Natural killer cell treated with Interleukin-12 subunit alpha and Interleukin-12 subunit beta and Interleukin-15 and Interleukin-18, amount 100 ng/mL, for 72 hours (primary cell): ENCODE measurements at regions not wholly inside any gene's neighbourhood (a gene's known extent, or its start where the extent isn't known, plus 50 kb on each side); places are given as distances from the start of the nearest gene placed in this dataset.
"Not testable (repeated sequence)": the region's sequence is repeated elsewhere in the genome, so short reads cannot be mapped to it uniquely, and the experiment has no call there.

Experiments
- ATAC-seq, 2 donors: fragments of 150-1000 bp; cut with Tn5 transposase in 1 of 2; sonication (Bioruptor Pico), chemical (Tn5 transposase) in 1 of 2; 2 replicates each; pipeline ENCODE4 v1.10.0; 2021
- DNase-seq: peaks from one replicate; pipeline ENCODE4 v3.0.0; 2022; ENCODE audit warnings: low spot score
- H3K27ac Mint-ChIP-seq, 2 donors: 1 replicate in 1 of 2; 2 replicates in 1 of 2; pipeline ENCODE4 v1.8.0; 2022; ENCODE audit warnings: mixed read lengths in 2 of 2, mild to moderate bottlenecking in 1 of 2, moderate library complexity in 1 of 2
- H3K27me3 Mint-ChIP-seq, 2 donors: 1 replicate in 1 of 2; 2 replicates in 1 of 2; pipeline ENCODE4 v1.8.0; 2022; ENCODE audit warnings: mixed read lengths in 2 of 2
- H3K36me3 Mint-ChIP-seq: one replicate; pipeline ENCODE4 v1.8.0; 2022; ENCODE audit warnings: mixed read lengths
- H3K4me1 Mint-ChIP-seq, 2 donors: 1 replicate in 1 of 2; 2 replicates in 1 of 2; pipeline ENCODE4 v1.8.0; 2022; ENCODE audit warnings: low read depth in 2 of 2, mixed read lengths in 2 of 2, mild to moderate bottlenecking in 1 of 2
- H3K4me3 Mint-ChIP-seq: one replicate; pipeline ENCODE4 v1.8.0; 2022; ENCODE audit warnings: mixed read lengths
- H3K9me3 Mint-ChIP-seq: 2 replicates; pipeline ENCODE4 v1.8.0; 2022; ENCODE audit warnings: mixed read lengths

DNA sequence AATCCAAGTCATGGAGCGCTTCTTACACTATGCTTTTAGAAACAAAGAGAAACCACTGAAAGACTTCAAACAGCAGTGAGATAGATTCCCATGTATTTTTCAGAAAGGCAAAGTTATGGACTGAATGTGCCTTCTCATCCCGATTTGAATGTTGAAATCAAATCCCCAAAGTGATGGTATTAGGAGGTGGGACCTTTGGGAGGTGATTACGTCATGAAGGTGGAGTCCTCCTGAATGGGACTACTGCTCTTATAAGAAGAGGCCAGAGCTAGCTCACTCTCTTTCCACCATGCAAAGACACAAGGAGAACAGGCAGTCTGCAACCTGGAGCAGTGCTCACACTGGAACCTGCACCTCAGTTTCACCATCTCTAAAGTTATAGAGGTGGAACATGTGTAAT, 1279.8 kb downstream of the GATA3 start:
- H3K27me3 Mint-ChIP-seq: peaks cover 9 to 25% of the 10 kb centered on the region in 2 donors
- H3K36me3 Mint-ChIP-seq: no peaks in the 10 kb centered on the region
- H3K9me3 Mint-ChIP-seq: no peaks in the 10 kb centered on the region

GRCh38 chr10:9339716-9340115, 1285.2 kb downstream of the GATA3 start:
- no peaks in the 10 kb centered on the region for H3K9me3 Mint-ChIP-seq
- peaks cover 6 to 32% of the 10 kb centered on the region in 2 donors for H3K27me3 Mint-ChIP-seq
- no peaks in the 10 kb centered on the region for H3K36me3 Mint-ChIP-seq
- no peak overlapping the region for H3K4me3 Mint-ChIP-seq
- ATAC-seq (no peak), DNase-seq (no peak)
- no peak overlapping the region for H3K27ac Mint-ChIP-seq
- H3K4me1 Mint-ChIP-seq: no peaks in the 10 kb centered on the region

More for the DNA sequence above, 1279.8 kb downstream of the GATA3 start:
- DNase-seq (no peak), ATAC-seq (no peak)
- no peak overlapping the region for H3K27ac Mint-ChIP-seq
- no peak overlapping the region for H3K4me3 Mint-ChIP-seq
- H3K4me1 Mint-ChIP-seq: no peaks in the 10 kb centered on the region

GRCh38 chr10:9342885-9343570, 1288.5 kb downstream of the GATA3 start:
- ATAC-seq: no peak
- Mint-ChIP-seq H3K36me3 (no peaks in the 10 kb centered on the region), H3K27me3 (peaks cover 6 to 25% of the 10 kb centered on the region in 2 donors), H3K4me1 (no peaks in the 10 kb centered on the region), H3K27ac (no peak overlapping the region), H3K9me3 (no peaks in the 10 kb centered on the region), H3K4me3 (no peak overlapping the region)
- no peak for DNase-seq

- ATAC-seq: not testable (repeated sequence)
These were observed 1293.4 kb downstream of the GATA3 start for GRCh38 chr10:9347933-9348332.

DNA sequence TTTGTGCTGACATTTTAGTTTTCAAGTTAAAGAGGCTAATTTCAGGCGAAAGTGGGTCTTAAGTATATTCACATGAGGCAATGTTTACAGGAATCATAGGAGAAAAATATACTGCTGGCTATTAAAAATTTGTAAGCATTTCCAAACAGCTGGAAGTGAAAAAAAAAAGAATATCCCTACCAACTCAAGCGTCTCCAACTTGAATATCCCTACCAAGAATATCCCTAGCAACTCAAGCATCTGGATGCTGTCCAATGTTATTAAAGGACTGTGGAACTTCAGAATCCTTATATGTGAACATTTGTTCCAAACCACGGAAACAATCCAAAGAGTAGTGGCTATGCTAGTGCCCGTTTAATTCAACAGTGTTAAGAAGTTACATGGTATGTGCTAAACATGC, 1303.0 kb downstream of the GATA3 start:
- Mint-ChIP-seq H3K27ac (no peak overlapping the region), H3K27me3 (peaks cover 0 to 2% of the 10 kb centered on the region in 2 donors), H3K9me3 (no peaks in the 10 kb centered on the region), H3K4me1 (no peaks in the 10 kb centered on the region), H3K4me3 (no peak overlapping the region), H3K36me3 (no peaks in the 10 kb centered on the region)
- DNase-seq: no peak
- no peak for ATAC-seq

More at GRCh38 chr10:9347933-9348332, 1293.4 kb downstream of the GATA3 start:
- not testable (repeated sequence) for H3K9me3 Mint-ChIP-seq, DNase-seq, H3K36me3 Mint-ChIP-seq, H3K4me3 Mint-ChIP-seq, H3K4me1 Mint-ChIP-seq, H3K27ac Mint-ChIP-seq
- H3K27me3 Mint-ChIP-seq: peaks cover 5 to 11% of the 10 kb centered on the region in 2 donors

- DNase-seq: no peak
- Mint-ChIP-seq H3K9me3 (no peaks in the 10 kb centered on the region), H3K4me3 (no peak overlapping the region), H3K36me3 (no peaks in the 10 kb centered on the region), H3K4me1 (no peaks in the 10 kb centered on the region), H3K27me3 (peaks cover 0 to 8% of the 10 kb centered on the region in 2 donors), H3K27ac (no peak overlapping the region)
- ATAC-seq: no peak
These were observed 1308.2 kb downstream of the GATA3 start for GRCh38 chr10:9362721-9363120.

GRCh38 chr10:9379183-9379582, 1324.7 kb downstream of the GATA3 start:
- Mint-ChIP-seq H3K4me3 (no peak overlapping the region), H3K36me3 (no peaks in the 10 kb centered on the region), H3K27me3 (peaks cover 0 to 6% of the 10 kb centered on the region in 2 donors), H3K9me3 (peaks cover 2% of the 10 kb centered on the region), H3K4me1 (no peaks in the 10 kb centered on the region), H3K27ac (no peak overlapping the region)
- DNase-seq: no peak
- ATAC-seq: no peak

- no peak for DNase-seq
- Mint-ChIP-seq H3K4me1 (no peaks in the 10 kb centered on the region), H3K36me3 (no peaks in the 10 kb centered on the region), H3K27ac (no peak overlapping the region), H3K4me3 (no peak overlapping the region), H3K27me3 (peaks cover 5 to 6% of the 10 kb centered on the region in 2 donors), H3K9me3 (peaks cover 2% of the 10 kb centered on the region)
- ATAC-seq: no peak
These were observed 1327.4 kb downstream of the GATA3 start for GRCh38 chr10:9381733-9382532.

- no peak for DNase-seq
- no peaks in the 10 kb centered on the region for H3K36me3 Mint-ChIP-seq
- peaks cover 5 to 6% of the 10 kb centered on the region in 2 donors for H3K27me3 Mint-ChIP-seq
- no peak overlapping the region for H3K4me3 Mint-ChIP-seq
- no peak for ATAC-seq
- H3K27ac Mint-ChIP-seq: no peak overlapping the region
- H3K9me3 Mint-ChIP-seq: peaks cover 2% of the 10 kb centered on the region
- no peaks in the 10 kb centered on the region for H3K4me1 Mint-ChIP-seq
These were observed 1328.0 kb downstream of the GATA3 start for GRCh38 chr10:9382533-9382866.

DNA sequence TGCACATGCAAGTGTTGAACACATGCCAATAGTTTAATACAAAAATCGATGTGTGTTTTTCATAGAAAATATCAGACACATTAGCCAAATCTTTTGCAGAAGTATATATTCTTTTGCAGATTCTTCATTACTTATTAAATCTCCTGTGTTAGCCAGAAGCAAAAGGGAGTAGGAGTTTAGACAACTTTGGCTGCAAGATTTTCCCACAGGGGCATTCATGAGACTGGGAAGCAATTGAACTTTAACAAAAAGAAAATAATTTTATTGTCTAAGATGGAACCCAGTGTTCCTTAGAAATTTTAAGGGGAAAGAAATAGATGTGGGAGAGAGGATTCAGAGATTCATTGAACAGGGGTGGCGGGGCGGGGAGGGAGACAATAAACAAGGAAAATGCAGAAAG, 1336.0 kb downstream of the GATA3 start:
- Mint-ChIP-seq H3K4me1 (no peaks in the 10 kb centered on the region), H3K9me3 (no peaks in the 10 kb centered on the region), H3K4me3 (no peak overlapping the region), H3K27me3 (peaks cover 2 to 5% of the 10 kb centered on the region in 2 donors), H3K27ac (no peak overlapping the region), H3K36me3 (no peaks in the 10 kb centered on the region)
- no peak for DNase-seq
- no peak for ATAC-seq

DNA sequence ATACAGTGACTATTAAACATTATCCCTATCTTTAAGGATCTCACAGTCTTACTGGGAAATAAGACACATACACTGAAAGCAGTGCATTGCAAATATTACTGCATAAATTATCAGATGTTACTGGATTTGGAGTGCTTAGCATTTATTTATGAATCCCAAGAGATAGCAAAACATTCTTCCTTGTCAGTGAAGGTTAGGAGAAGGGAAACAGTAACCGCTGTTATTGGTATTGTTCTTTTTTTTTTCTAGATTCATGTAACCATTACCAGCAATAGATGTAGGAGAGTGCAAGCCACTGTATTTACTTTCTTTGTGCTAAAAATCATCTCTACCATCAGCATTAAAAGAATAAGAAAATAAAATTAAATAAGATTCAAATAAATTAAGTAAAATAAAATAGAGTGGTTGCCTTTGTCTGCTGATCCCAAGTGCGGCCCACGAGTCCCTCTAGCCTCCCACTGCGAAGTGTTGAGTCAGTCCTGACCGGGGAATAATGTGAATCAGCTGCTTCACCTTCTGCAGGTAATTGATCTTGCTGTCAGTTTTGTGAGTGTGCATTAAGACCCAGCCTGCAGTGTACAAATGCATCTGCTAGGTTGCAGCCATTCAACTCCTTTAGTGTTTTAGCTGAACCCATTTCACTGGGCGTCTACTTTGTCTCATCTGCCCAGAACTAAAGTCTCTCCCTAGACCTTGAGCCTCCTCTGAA, 1344.9 kb downstream of the GATA3 start:
- Mint-ChIP-seq H3K27me3 (peaks cover 3 to 9% of the 10 kb centered on the region in 2 donors), H3K36me3 (no peaks in the 10 kb centered on the region), H3K27ac (no peak overlapping the region), H3K9me3 (no peaks in the 10 kb centered on the region), H3K4me1 (no peaks in the 10 kb centered on the region), H3K4me3 (no peak overlapping the region)
- ATAC-seq: no peak
- no peak for DNase-seq

DNA sequence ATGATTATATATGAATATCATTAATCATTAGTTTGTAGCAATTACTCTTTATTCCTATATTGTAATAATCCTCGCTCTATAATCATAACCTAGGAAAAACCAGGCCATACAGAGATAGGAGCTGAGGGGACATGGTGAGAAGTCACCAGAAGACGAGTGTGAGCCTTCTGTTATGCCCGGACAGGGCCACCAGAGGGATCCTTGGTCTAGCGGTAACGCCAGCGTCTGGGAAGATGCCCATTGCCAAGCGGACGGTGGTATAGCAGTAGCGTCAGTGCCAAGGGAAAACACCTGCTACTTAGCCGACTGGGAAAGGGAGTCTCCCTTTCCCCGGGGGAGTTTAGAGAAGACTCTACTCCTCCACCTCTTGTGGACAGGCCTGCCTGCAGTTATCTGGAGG, 1347.6 kb downstream of the GATA3 start:
- H3K4me1 Mint-ChIP-seq, DNase-seq, H3K27ac Mint-ChIP-seq, H3K9me3 Mint-ChIP-seq, H3K27me3 Mint-ChIP-seq, H3K36me3 Mint-ChIP-seq, ATAC-seq, H3K4me3 Mint-ChIP-seq: not testable (repeated sequence)

DNA sequence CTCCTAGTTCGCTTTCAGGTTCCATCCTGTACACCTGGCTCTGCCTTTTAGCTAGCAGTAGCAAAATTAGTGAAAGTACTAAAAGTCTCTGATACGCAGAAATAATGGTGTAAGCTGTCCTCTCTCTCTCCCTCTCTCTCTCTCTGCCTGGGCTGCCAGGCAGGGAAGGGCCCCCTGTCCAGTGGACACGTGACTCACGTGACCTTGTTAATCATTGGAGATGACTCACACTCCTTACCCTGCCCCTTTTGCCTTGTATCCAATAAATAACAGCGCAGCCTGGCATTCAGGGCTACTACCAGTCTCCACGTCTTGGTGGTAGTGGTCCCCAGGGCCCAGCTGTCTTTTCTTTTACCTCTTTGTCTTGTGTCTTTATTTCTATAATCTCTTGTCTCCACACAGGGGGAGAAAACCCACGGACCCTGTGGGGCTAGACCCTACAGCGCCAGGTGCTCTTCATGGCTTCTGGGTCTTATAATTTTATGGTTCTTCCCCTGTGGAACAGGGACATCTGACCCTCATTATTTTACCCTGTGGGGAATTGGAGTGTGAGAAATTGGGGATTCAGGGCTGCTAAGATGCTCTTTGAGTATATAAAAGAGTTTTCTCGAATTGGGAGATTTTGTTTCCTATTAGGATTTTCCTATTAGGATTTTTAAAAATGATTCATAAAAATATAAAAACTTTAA, 1348.2 kb downstream of the GATA3 start:
- H3K4me3 Mint-ChIP-seq, DNase-seq, ATAC-seq, H3K27me3 Mint-ChIP-seq, H3K36me3 Mint-ChIP-seq, H3K9me3 Mint-ChIP-seq, H3K4me1 Mint-ChIP-seq, H3K27ac Mint-ChIP-seq: not testable (repeated sequence)
